GM23338 (cell line): ENCODE measurements at regions not wholly inside any gene's neighbourhood (a gene's known extent, or its start where the extent isn't known, plus 50 kb on each side); places are given as distances from the start of the nearest gene placed in this dataset.

Experiments
- ATAC-seq: fragments of 200-7000 bp; cut with Tn5 transposase; 3 replicates; pipeline ENCODE4 v1.9.1; 2020
- DNase-seq: peaks from one replicate; pipeline ENCODE4 v3.0.0-alpha.2; 2015; ENCODE audit warnings: low spot score
- H2AFZ ChIP-seq: fragments of 200-600 bp; sonication (generic); 2 replicates; pipeline ENCODE4 v1.8.0; 2016; ENCODE audit warnings: antibody characterized with exemption, mild to moderate bottlenecking, moderate library complexity
- H3F3A ChIP-seq: fragments of 200-600 bp; sonication (generic); replicated peaks from 2 replicates; pipeline ENCODE4 v1.8.0; 2017; ENCODE audit warnings: antibody characterized with exemption, mixed run types, low read depth
- H3K27ac ChIP-seq: fragments of 200-600 bp; sonication (generic); 2 replicates; pipeline ENCODE4 v1.6.1; 2016; ENCODE audit warnings: low read depth
- H3K27me3 ChIP-seq: fragments of 200-600 bp; sonication (generic); 2 replicates; pipeline ENCODE4 v1.8.0; 2016; ENCODE audit warnings: mild to moderate bottlenecking, mixed run types, moderate library complexity; ENCODE audit not compliant: insufficient read depth
- H3K36me3 ChIP-seq: fragments of 200-600 bp; sonication (generic); 2 replicates; pipeline ENCODE4 v1.8.0; 2016; ENCODE audit warnings: mild to moderate bottlenecking; ENCODE audit not compliant: insufficient read depth
- H3K4me1 ChIP-seq: fragments of 200-600 bp; sonication (generic); 2 replicates; pipeline ENCODE4 v1.8.0; 2016; ENCODE audit warnings: mild to moderate bottlenecking, moderate library complexity; ENCODE audit not compliant: insufficient read depth
- H3K4me2 ChIP-seq: fragments of 200-600 bp; sonication (generic); 2 replicates; pipeline ENCODE4 v1.7.1; 2017; ENCODE audit warnings: mixed run types
- H3K4me3 ChIP-seq: fragments of 200-600 bp; sonication (generic); 2 replicates; pipeline ENCODE4 v1.6.1; 2016; ENCODE audit warnings: mixed run types
- H3K79me2 ChIP-seq: fragments of 200-600 bp; sonication (generic); replicated peaks from 2 replicates; pipeline ENCODE4 v1.8.0; 2017; ENCODE audit warnings: mild to moderate bottlenecking; ENCODE audit not compliant: insufficient read depth
- H3K9me2 ChIP-seq: fragments of 200-600 bp; sonication (generic); 2 replicates; pipeline ENCODE4 v1.8.0; 2017; ENCODE audit not compliant: insufficient read depth
- H4K20me1 ChIP-seq: fragments of 200-600 bp; sonication (generic); replicated peaks from 2 replicates; pipeline ENCODE4 v1.8.0; 2017; ENCODE audit warnings: mild to moderate bottlenecking; ENCODE audit not compliant: insufficient read depth
- H3K27ac Mint-ChIP-seq: 2 replicates; pipeline ENCODE4 v1.8.0; 2020; ENCODE audit warnings: inconsistent platforms, mild to moderate bottlenecking, moderate library complexity, mixed read lengths
- H3K27me3 Mint-ChIP-seq: 3 replicates; pipeline ENCODE4 v1.8.0; 2022; ENCODE audit warnings: low read depth, mild to moderate bottlenecking, moderate library complexity, mixed read lengths, inconsistent platforms; ENCODE audit not compliant: insufficient read depth, poor library complexity
- H3K36me3 Mint-ChIP-seq: 3 replicates; pipeline ENCODE4 v1.8.0; 2021; ENCODE audit warnings: low read depth, mild to moderate bottlenecking, inconsistent platforms, moderate library complexity, mixed read lengths
- H3K4me1 Mint-ChIP-seq: 3 replicates; pipeline ENCODE4 v1.8.0; 2020; ENCODE audit warnings: mild to moderate bottlenecking, inconsistent platforms, mixed read lengths
- H3K4me3 Mint-ChIP-seq: 3 replicates; pipeline ENCODE4 v1.8.0; 2021; ENCODE audit warnings: moderate library complexity, mild to moderate bottlenecking, inconsistent platforms, mixed read lengths
- H3K9me3 Mint-ChIP-seq: 3 replicates; pipeline ENCODE4 v1.8.0; 2020; ENCODE audit warnings: moderate library complexity, mild to moderate bottlenecking, inconsistent platforms, mixed read lengths
- CREB1 ChIP-seq: fragments of 250-450 bp; sonication (Bioruptor Pico); IDR thresholded peaks from 2 replicates; pipeline ENCODE4 v1.5.0; 2020; ENCODE audit warnings: low read depth, mild to moderate bottlenecking, moderate library complexity
- CTCF ChIP-seq, 2 experiments: fragments of 200-600 bp in 1 of 2; sonication (generic) in 1 of 2; conservative IDR thresholded peaks; 2 replicates each; pipeline versions ENCODE4 v1.5.1 to v1.6.1; 2016 to 2017; ENCODE audit warnings: antibody characterized with exemption in 2 of 2, low read depth in 2 of 2, mild to moderate bottlenecking in 2 of 2, moderate library complexity in 1 of 2
- ETS1 ChIP-seq: IDR thresholded peaks from 2 replicates; pipeline ENCODE4 v1.6.1; 2016; ENCODE audit warnings: antibody characterized with exemption
- EZH2 ChIP-seq: fragments of 200-600 bp; sonication (generic); IDR thresholded peaks from one replicate; pipeline ENCODE4 v1.8.0; 2017; ENCODE audit warnings: antibody characterized with exemption, mild to moderate bottlenecking, low read depth; ENCODE audit not compliant: unreplicated experiment
- EZH2phosphoT487 ChIP-seq: fragments of 200-600 bp; sonication (generic); IDR thresholded peaks from one replicate; pipeline ENCODE4 v1.8.1; 2018; ENCODE audit warnings: antibody characterized with exemption; ENCODE audit not compliant: unreplicated experiment
- JUNB ChIP-seq: IDR thresholded peaks from one replicate; pipeline ENCODE4 v1.6.1; 2016; ENCODE audit warnings: antibody characterized with exemption; ENCODE audit not compliant: unreplicated experiment
- REST ChIP-seq: IDR thresholded peaks from one replicate; pipeline ENCODE4 v1.6.1; 2018; ENCODE audit warnings: antibody characterized with exemption; ENCODE audit not compliant: unreplicated experiment
- ZNF114 ChIP-seq: fragments of 250-450 bp; sonication (Bioruptor Pico); IDR thresholded peaks from 2 replicates; pipeline ENCODE4 v1.5.0; 2020; ENCODE audit warnings: mild to moderate bottlenecking, moderate library complexity
- ZNF462 ChIP-seq: fragments of 250-450 bp; sonication (Bioruptor Pico); IDR thresholded peaks from 2 replicates; pipeline ENCODE4 v1.5.0; 2020; ENCODE audit warnings: mild to moderate bottlenecking, moderate library complexity

GRCh38 chr14:95601650-95602049, 66.8 kb downstream of the GLRX5 start:
- DNase-seq (no peak), ATAC-seq (no peak)
- peaks cover 7% of the 10 kb centered on the region for H3K4me1 ChIP-seq
- no peak overlapping the region for H3K4me3 ChIP-seq
- no peaks in the 10 kb centered on the region for H4K20me1 ChIP-seq
- no peaks in the 10 kb centered on the region for H3K79me2 ChIP-seq
- Mint-ChIP-seq H3K36me3 (no peaks in the 10 kb centered on the region), H3K9me3 (peaks cover 3% of the 10 kb centered on the region; the same call in 1 of the 3 replicates), H3K4me3 (no peak overlapping the region), H3K27ac (no peak overlapping the region), H3K27me3 (peaks cover 2% of the 10 kb centered on the region), H3K4me1 (peaks cover 9% of the 10 kb centered on the region; the same call in 2 of the 3 replicates)
- no peaks in the 10 kb centered on the region for H3K27me3 ChIP-seq
- H3K4me2 ChIP-seq = no peak overlapping the region
- TF ChIP-seq EZH2 (no peak), EZH2phosphoT487 (no peak), ETS1 (no peak), CREB1 (CRISPR knock-in tag) (no peak)
- H3K36me3 ChIP-seq = no peaks in the 10 kb centered on the region
- 0 out of 2 replicates have a peak, but pooled peaks cover 7% of the 10 kb centered on the region for H3F3A ChIP-seq
- no peaks in the 10 kb centered on the region for H3K9me2 ChIP-seq
- no peak overlapping the region for H3K27ac ChIP-seq
- peak overlapping the region; percentile 28; the same call in 1 of the 2 replicates for H2AFZ ChIP-seq

GRCh38 chr14:95603415-95603814, 68.6 kb downstream of the GLRX5 start:
- no peak overlapping the region for H2AFZ ChIP-seq
- no peak overlapping the region for H3K27ac ChIP-seq
- H3K36me3 ChIP-seq = no peaks in the 10 kb centered on the region
- no peak overlapping the region for H3K4me3 Mint-ChIP-seq
- H3K27me3 Mint-ChIP-seq = peaks cover 2% of the 10 kb centered on the region
- no peaks in the 10 kb centered on the region for H3K9me2 ChIP-seq
- DNase-seq = no peak
- H3K9me3 Mint-ChIP-seq = no peaks in the 10 kb centered on the region
- H3K4me1 Mint-ChIP-seq = peaks cover under 1% of the 10 kb centered on the region; the same call in 2 of the 3 replicates
- no peak for ATAC-seq
- H3K27ac Mint-ChIP-seq = no peak overlapping the region
- H3K4me2 ChIP-seq = no peak overlapping the region
- H3F3A ChIP-seq = 0 out of 2 replicates have a peak, but pooled peaks cover under 1% of the 10 kb centered on the region
- H3K27me3 ChIP-seq = no peaks in the 10 kb centered on the region
- no peaks in the 10 kb centered on the region for H3K36me3 Mint-ChIP-seq
- no peaks in the 10 kb centered on the region for H3K4me1 ChIP-seq
- no peaks in the 10 kb centered on the region for H4K20me1 ChIP-seq
- H3K4me3 ChIP-seq = no peak overlapping the region
- H3K79me2 ChIP-seq = no peaks in the 10 kb centered on the region
- TF ChIP-seq EZH2 = no peak
- TF ChIP-seq JUNB = no peak
- no peak for TF ChIP-seq EZH2phosphoT487
- no peak for TF ChIP-seq ZNF462 (CRISPR knock-in tag)
- TF ChIP-seq ZNF114 = no peak
- no peak for TF ChIP-seq CTCF (conservative IDR thresholded peaks at IDR 0.05; ENCODE audit: low read depth in 2 of 2)
- TF ChIP-seq REST = no peak
